ENCODE measurements at regions not wholly inside any gene's neighbourhood (a gene's known extent, or its start where the extent isn't known, plus 50 kb on each side); places are given as distances from the start of the nearest gene placed in this dataset.

- no peak for DNase-seq (ENCODE audit: low read depth)
These were observed 1086.0 kb downstream of the SORCS3 start for GRCh38 chr10:105727131-105727530.

GRCh38 chr10:105726149-105726548, 1085.1 kb downstream of the SORCS3 start:
- no peak for DNase-seq (ENCODE audit: low read depth)

- DNase-seq (ENCODE audit: low read depth), result no peak
These were observed 1083.9 kb downstream of the SORCS3 start for GRCh38 chr10:105725007-105725406.

GRCh38 chr10:105718207-105718995, 1077.3 kb downstream of the SORCS3 start:
- DNase-seq (ENCODE audit: low read depth), result no peak

GRCh38 chr10:105714728-105715127, 1073.6 kb downstream of the SORCS3 start:
- no peak for DNase-seq (ENCODE audit: low read depth)

- no peak for DNase-seq (ENCODE audit: low read depth)
These were observed 1066.5 kb downstream of the SORCS3 start for GRCh38 chr10:105707603-105708002.

GRCh38 chr10:105706281-105707026, 1065.4 kb downstream of the SORCS3 start:
- DNase-seq (ENCODE audit: low read depth), result no peak

- DNase-seq (ENCODE audit: low read depth), result no peak
These were observed 1061.1 kb downstream of the SORCS3 start for GRCh38 chr10:105702211-105702610.

GRCh38 chr10:105700218-105700617, 1059.1 kb downstream of the SORCS3 start:
- no peak for DNase-seq (ENCODE audit: low read depth)

GRCh38 chr10:105699504-105699903, 1058.4 kb downstream of the SORCS3 start:
- no peak for DNase-seq (ENCODE audit: low read depth)

- DNase-seq (ENCODE audit: low read depth), result no peak
These were observed 1057.5 kb downstream of the SORCS3 start for GRCh38 chr10:105698592-105698991.

GRCh38 chr10:105697290-105697780, 1056.2 kb downstream of the SORCS3 start:
- no peak for DNase-seq (ENCODE audit: low read depth)

GRCh38 chr10:105691811-105692210, 1050.7 kb downstream of the SORCS3 start:
- peak; percentile 0 for DNase-seq (ENCODE audit: low read depth)

- no peak for DNase-seq (ENCODE audit: low read depth)
These were observed 1041.8 kb downstream of the SORCS3 start for GRCh38 chr10:105682911-105683310.

- DNase-seq (ENCODE audit: low read depth), result no peak
These were observed 1040.0 kb downstream of the SORCS3 start for GRCh38 chr10:105681051-105681450.

- DNase-seq (ENCODE audit: low read depth), result no peak
These were observed 1038.7 kb downstream of the SORCS3 start for GRCh38 chr10:105679781-105680180.

GRCh38 chr10:105675333-105675732, 1034.2 kb downstream of the SORCS3 start:
- DNase-seq (ENCODE audit: low read depth), result no peak

GRCh38 chr10:105674448-105674847, 1033.4 kb downstream of the SORCS3 start:
- no peak for DNase-seq (ENCODE audit: low read depth)

- DNase-seq (ENCODE audit: low read depth), result no peak
These were observed 1017.6 kb downstream of the SORCS3 start for GRCh38 chr10:105658696-105659095.

GRCh38 chr10:105656856-105657255, 1015.8 kb downstream of the SORCS3 start:
- DNase-seq (ENCODE audit: low read depth), result no peak

- DNase-seq (ENCODE audit: low read depth), result no peak
These were observed 1009.2 kb downstream of the SORCS3 start for GRCh38 chr10:105650306-105650705.

GRCh38 chr10:105647354-105647753, 1006.3 kb downstream of the SORCS3 start:
- DNase-seq (ENCODE audit: low read depth), result no peak

- no peak for DNase-seq (ENCODE audit: low read depth)
These were observed 1003.9 kb downstream of the SORCS3 start for GRCh38 chr10:105644978-105645377.

Data from iris pigment epithelial cell (primary cell).